ENCODE measurements at regions not wholly inside any gene's neighbourhood (a gene's known extent, or its start where the extent isn't known, plus 50 kb on each side); places are given as distances from the start of the nearest gene placed in this dataset.

- Histone ChIP-seq H3K4me1 (ENCODE audit: insufficient read depth, insufficient read length) (no peaks in the 10 kb centered on the region), H3K9me3 (ENCODE audit: insufficient read depth, low read length) (0 out of 2 replicates have a peak, but pooled peaks cover 6% of the 10 kb centered on the region), H3K27me3 (ENCODE audit: insufficient read depth, insufficient read length) (no peaks in the 10 kb centered on the region), H3K4me3 (ENCODE audit: insufficient read length, low read depth) (no peak overlapping the region), H3K9ac (ENCODE audit: insufficient read length, low read depth) (no peak overlapping the region), H3K36me3 (ENCODE audit: insufficient read depth, insufficient read length, low read length) (no peaks in the 10 kb centered on the region)
- DNase-seq (ENCODE audit: low read depth, low spot score): no peak
- no peak for TF ChIP-seq ZNF274 (IDR thresholded peaks at IDR 0.05; ENCODE audit: low read depth, low read length)
- TF ChIP-seq SUZ12 (IDR thresholded peaks at IDR 0.05; ENCODE audit: extremely low read depth, insufficient read depth, insufficient read length): no peak
- no peak for TF ChIP-seq YY1 (IDR thresholded peaks at IDR 0.05; ENCODE audit: insufficient read depth, insufficient read length)
Measured at GRCh38 chr7:108789451-108789850, 219.8 kb downstream of the DNAJB9 start.

- Histone ChIP-seq H3K36me3 (ENCODE audit: insufficient read depth, insufficient read length, low read length) (no peaks in the 10 kb centered on the region), H3K4me1 (ENCODE audit: insufficient read depth, insufficient read length) (no peaks in the 10 kb centered on the region), H3K9ac (ENCODE audit: insufficient read length, low read depth) (no peak overlapping the region), H3K9me3 (ENCODE audit: insufficient read depth, low read length) (0 out of 2 replicates have a peak, but pooled peaks cover 3% of the 10 kb centered on the region), H3K4me3 (ENCODE audit: insufficient read length, low read depth) (no peak overlapping the region), H3K27me3 (ENCODE audit: insufficient read depth, insufficient read length) (no peaks in the 10 kb centered on the region)
- no peak for DNase-seq (ENCODE audit: low read depth, low spot score)
- TF ChIP-seq YY1 (IDR thresholded peaks at IDR 0.05; ENCODE audit: insufficient read depth, insufficient read length) (no peak), ZNF274 (IDR thresholded peaks at IDR 0.05; ENCODE audit: low read depth, low read length) (no peak), SUZ12 (IDR thresholded peaks at IDR 0.05; ENCODE audit: extremely low read depth, insufficient read depth, insufficient read length) (no peak)
Measured at GRCh38 chr7:108794466-108794865, 224.8 kb downstream of the DNAJB9 start.

GRCh38 chr7:108802650-108803049, 233.0 kb downstream of the DNAJB9 start:
- TF ChIP-seq YY1 (IDR thresholded peaks at IDR 0.05; ENCODE audit: insufficient read depth, insufficient read length) (no peak), ZNF274 (IDR thresholded peaks at IDR 0.05; ENCODE audit: low read depth, low read length) (no peak), SUZ12 (IDR thresholded peaks at IDR 0.05; ENCODE audit: extremely low read depth, insufficient read depth, insufficient read length) (no peak)
- no peak for DNase-seq (ENCODE audit: low read depth, low spot score)

DNA sequence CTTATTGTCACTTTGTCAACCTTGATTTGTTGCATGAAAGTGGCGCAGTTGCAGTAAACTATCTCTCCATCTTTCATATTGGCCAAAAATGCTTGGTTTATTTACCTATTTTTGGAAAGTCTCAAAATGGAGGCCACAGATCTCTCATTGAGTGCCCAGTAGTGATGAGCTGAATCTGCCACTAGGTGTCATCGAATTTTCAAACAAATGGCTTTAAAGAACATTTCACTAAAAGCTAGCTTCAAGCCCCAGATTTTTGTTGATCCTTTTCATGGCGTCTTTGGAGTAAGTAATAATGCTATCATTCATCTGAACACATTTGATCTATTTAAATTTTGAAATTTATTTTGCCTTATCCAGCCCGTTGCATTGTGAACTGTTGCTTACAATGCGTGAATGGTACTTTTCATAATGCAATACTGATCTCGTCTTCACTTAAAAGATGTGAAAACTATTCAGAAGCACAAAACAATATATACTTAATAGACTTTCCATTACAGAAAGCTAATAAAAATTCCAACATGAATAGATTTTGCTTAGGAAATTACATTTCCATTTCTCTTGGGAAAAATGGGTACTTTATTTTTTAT, 236.2 kb downstream of the DNAJB9 start:
- no peaks in the 10 kb centered on the region for H3K27me3 ChIP-seq (ENCODE audit: insufficient read depth, insufficient read length)
- H3K9me3 ChIP-seq (ENCODE audit: insufficient read depth, low read length): no peaks in the 10 kb centered on the region
- peak; percentile 38 for DNase-seq (ENCODE audit: low read depth, low spot score)
- TF ChIP-seq ZNF274 (IDR thresholded peaks at IDR 0.05; ENCODE audit: low read depth, low read length) (no peak), SUZ12 (IDR thresholded peaks at IDR 0.05; ENCODE audit: extremely low read depth, insufficient read depth, insufficient read length) (no peak), YY1 (IDR thresholded peaks at IDR 0.05; ENCODE audit: insufficient read depth, insufficient read length) (no peak)
- no peak overlapping the region for H3K4me3 ChIP-seq (ENCODE audit: insufficient read length, low read depth)
- H3K4me1 ChIP-seq (ENCODE audit: insufficient read depth, insufficient read length): no peaks in the 10 kb centered on the region
- no peaks in the 10 kb centered on the region for H3K36me3 ChIP-seq (ENCODE audit: insufficient read depth, insufficient read length, low read length)
- H3K9ac ChIP-seq (ENCODE audit: insufficient read length, low read depth): no peak overlapping the region

More at GRCh38 chr7:108802650-108803049, 233.0 kb downstream of the DNAJB9 start:
- H3K9me3 ChIP-seq (ENCODE audit: insufficient read depth, low read length): no peaks in the 10 kb centered on the region
- H3K36me3 ChIP-seq (ENCODE audit: insufficient read depth, insufficient read length, low read length): no peaks in the 10 kb centered on the region
- H3K4me3 ChIP-seq (ENCODE audit: insufficient read length, low read depth): no peak overlapping the region
- no peaks in the 10 kb centered on the region for H3K27me3 ChIP-seq (ENCODE audit: insufficient read depth, insufficient read length)
- no peaks in the 10 kb centered on the region for H3K4me1 ChIP-seq (ENCODE audit: insufficient read depth, insufficient read length)
- H3K9ac ChIP-seq (ENCODE audit: insufficient read length, low read depth): no peak overlapping the region

DNA sequence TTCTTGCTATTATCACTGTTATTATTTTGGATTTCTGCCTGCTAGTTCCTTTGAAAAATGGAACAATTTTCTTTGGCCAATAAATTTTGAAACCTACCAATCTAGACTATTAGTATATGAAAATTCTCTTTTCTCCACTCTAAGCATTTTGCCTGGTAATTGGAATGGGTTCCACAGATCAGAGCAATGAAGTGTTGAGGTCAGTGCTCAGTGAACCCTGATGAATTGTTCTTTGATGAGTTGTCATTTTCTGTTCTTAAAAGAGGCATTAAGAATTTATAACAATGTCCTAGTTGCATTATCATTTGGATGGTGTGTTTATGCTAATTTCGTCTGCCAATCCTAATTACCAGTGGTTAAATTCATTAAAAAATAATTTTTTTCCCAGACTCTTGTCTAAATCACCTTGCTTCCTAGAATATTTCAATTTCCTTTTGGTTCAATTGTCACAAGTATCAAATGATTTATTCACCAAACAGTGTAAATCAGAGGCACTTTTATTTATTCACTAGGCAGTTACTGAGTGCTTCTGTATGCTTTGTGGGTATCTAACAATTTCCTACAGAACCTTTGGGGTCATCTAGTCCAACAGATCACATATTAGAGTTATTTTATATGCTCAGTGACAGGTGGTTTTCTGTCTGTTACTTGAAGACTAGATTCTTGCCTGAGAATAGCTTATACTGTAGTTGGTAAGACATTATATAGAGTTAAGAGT, 239.0 kb downstream of the DNAJB9 start:
- no peak for DNase-seq (ENCODE audit: low read depth, low spot score)
- Histone ChIP-seq H3K4me1 (ENCODE audit: insufficient read depth, insufficient read length) (no peaks in the 10 kb centered on the region), H3K27me3 (ENCODE audit: insufficient read depth, insufficient read length) (no peaks in the 10 kb centered on the region), H3K9me3 (ENCODE audit: insufficient read depth, low read length) (peaks cover 4% of the 10 kb centered on the region), H3K9ac (ENCODE audit: insufficient read length, low read depth) (no peak overlapping the region), H3K4me3 (ENCODE audit: insufficient read length, low read depth) (no peak overlapping the region), H3K36me3 (ENCODE audit: insufficient read depth, insufficient read length, low read length) (no peaks in the 10 kb centered on the region)
- no peak for TF ChIP-seq YY1 (IDR thresholded peaks at IDR 0.05; ENCODE audit: insufficient read depth, insufficient read length)
- TF ChIP-seq ZNF274 (IDR thresholded peaks at IDR 0.05; ENCODE audit: low read depth, low read length): no peak
- no peak for TF ChIP-seq SUZ12 (IDR thresholded peaks at IDR 0.05; ENCODE audit: extremely low read depth, insufficient read depth, insufficient read length)

- no peaks in the 10 kb centered on the region for H3K4me1 ChIP-seq (ENCODE audit: insufficient read depth, insufficient read length)
- H3K27me3 ChIP-seq (ENCODE audit: insufficient read depth, insufficient read length): no peaks in the 10 kb centered on the region
- H3K36me3 ChIP-seq (ENCODE audit: insufficient read depth, insufficient read length, low read length): no peaks in the 10 kb centered on the region
- DNase-seq (ENCODE audit: low read depth, low spot score): no peak
- no peak overlapping the region for H3K9ac ChIP-seq (ENCODE audit: insufficient read length, low read depth)
- TF ChIP-seq ZNF274 (IDR thresholded peaks at IDR 0.05; ENCODE audit: low read depth, low read length) (no peak), YY1 (IDR thresholded peaks at IDR 0.05; ENCODE audit: insufficient read depth, insufficient read length) (no peak), SUZ12 (IDR thresholded peaks at IDR 0.05; ENCODE audit: extremely low read depth, insufficient read depth, insufficient read length) (no peak)
- H3K9me3 ChIP-seq (ENCODE audit: insufficient read depth, low read length): peaks cover 10% of the 10 kb centered on the region
- no peak overlapping the region for H3K4me3 ChIP-seq (ENCODE audit: insufficient read length, low read depth)
Measured at GRCh38 chr7:108809356-108809755, 239.7 kb downstream of the DNAJB9 start.

DNA sequence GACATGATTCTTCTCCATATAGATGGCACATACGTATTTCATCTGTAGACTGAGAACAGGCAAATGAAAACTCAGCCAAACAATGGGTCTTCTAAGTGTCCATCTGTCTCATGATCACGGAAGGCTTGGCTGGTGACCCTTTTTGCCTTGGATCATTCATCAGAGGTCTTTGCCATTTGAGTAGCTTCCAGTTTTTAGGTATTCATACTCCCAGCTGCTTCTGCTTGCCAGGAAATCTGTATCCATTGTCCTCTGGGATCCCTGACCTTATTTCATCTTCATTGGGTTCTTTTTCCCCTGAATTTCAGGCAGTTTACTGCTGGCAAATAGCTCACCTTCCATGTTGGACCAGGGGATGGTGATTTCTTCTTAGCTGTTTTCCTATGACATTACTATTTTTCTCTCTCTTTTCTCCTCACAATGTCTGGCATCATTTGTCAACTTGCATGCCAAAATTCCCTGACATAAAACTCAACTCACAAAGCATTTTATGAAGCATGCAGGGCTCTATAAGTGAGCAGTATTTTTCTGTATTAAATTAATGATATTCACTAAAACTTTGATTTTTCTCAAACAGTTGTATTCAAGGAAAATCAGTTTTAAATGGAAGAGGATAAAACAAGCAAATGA, 241.2 kb downstream of the DNAJB9 start:
- Histone ChIP-seq H3K4me3 (ENCODE audit: insufficient read length, low read depth) (no peak overlapping the region), H3K27me3 (ENCODE audit: insufficient read depth, insufficient read length) (no peaks in the 10 kb centered on the region), H3K9me3 (ENCODE audit: insufficient read depth, low read length) (peaks cover 15% of the 10 kb centered on the region), H3K4me1 (ENCODE audit: insufficient read depth, insufficient read length) (no peaks in the 10 kb centered on the region), H3K36me3 (ENCODE audit: insufficient read depth, insufficient read length, low read length) (no peaks in the 10 kb centered on the region), H3K9ac (ENCODE audit: insufficient read length, low read depth) (no peak overlapping the region)
- no peak for TF ChIP-seq SUZ12 (IDR thresholded peaks at IDR 0.05; ENCODE audit: extremely low read depth, insufficient read depth, insufficient read length)
- TF ChIP-seq ZNF274 (IDR thresholded peaks at IDR 0.05; ENCODE audit: low read depth, low read length): no peak
- TF ChIP-seq YY1 (IDR thresholded peaks at IDR 0.05; ENCODE audit: insufficient read depth, insufficient read length): no peak
- no peak for DNase-seq (ENCODE audit: low read depth, low spot score)
